Nephron (organoid): ENCODE measurements at regions not wholly inside any gene's neighbourhood (a gene's known extent, or its start where the extent isn't known, plus 50 kb on each side); places are given as distances from the start of the nearest gene placed in this dataset.

Experiments
- H3K27ac Mint-ChIP-seq, 3 experiments: 2 replicates each; pipeline ENCODE4 v1.8.0; 2020; ENCODE audit warnings: mixed read lengths in 3 of 3, mild to moderate bottlenecking in 2 of 3, moderate library complexity in 1 of 3
- H3K27me3 Mint-ChIP-seq: 2 replicates; pipeline ENCODE4 v1.8.0; 2021; ENCODE audit warnings: low read depth, mild to moderate bottlenecking, moderate library complexity, mixed read lengths
- H3K36me3 Mint-ChIP-seq: 2 replicates; pipeline ENCODE4 v1.8.0; 2020; ENCODE audit warnings: low read depth, mixed read lengths
- H3K4me1 Mint-ChIP-seq: 2 replicates; pipeline ENCODE4 v1.8.0; 2020; ENCODE audit warnings: mixed read lengths
- H3K4me3 Mint-ChIP-seq, 3 experiments: 2 replicates each; pipeline ENCODE4 v1.8.0; 2020; ENCODE audit warnings: mild to moderate bottlenecking in 3 of 3, mixed read lengths in 3 of 3, moderate library complexity in 2 of 3
- H3K9me3 Mint-ChIP-seq: 2 replicates; pipeline ENCODE4 v1.8.0; 2020; ENCODE audit warnings: mixed read lengths
- TF ChIP-seq, protein P1 (sequence below), 3 experiments: fragments of 200-600 bp; sonication (generic); IDR thresholded peaks; one replicate each; pipeline ENCODE4 v1.5.0; 2021; ENCODE audit warnings: antibody characterized with exemption in 3 of 3; ENCODE audit not compliant: unreplicated experiment in 3 of 3

GRCh38 chr20:60627751-60628565 lies 624.1 kb upstream of the CDH4 start:
- no peak overlapping the region for H3K27ac Mint-ChIP-seq
- no peaks in the 10 kb centered on the region for H3K4me1 Mint-ChIP-seq
- H3K9me3 Mint-ChIP-seq = no peaks in the 10 kb centered on the region
- H3K4me3 Mint-ChIP-seq = no peak overlapping the region
- H3K36me3 Mint-ChIP-seq = no peaks in the 10 kb centered on the region
- H3K27me3 Mint-ChIP-seq = peaks cover 23% of the 10 kb centered on the region
- TF ChIP-seq, protein P1, sequence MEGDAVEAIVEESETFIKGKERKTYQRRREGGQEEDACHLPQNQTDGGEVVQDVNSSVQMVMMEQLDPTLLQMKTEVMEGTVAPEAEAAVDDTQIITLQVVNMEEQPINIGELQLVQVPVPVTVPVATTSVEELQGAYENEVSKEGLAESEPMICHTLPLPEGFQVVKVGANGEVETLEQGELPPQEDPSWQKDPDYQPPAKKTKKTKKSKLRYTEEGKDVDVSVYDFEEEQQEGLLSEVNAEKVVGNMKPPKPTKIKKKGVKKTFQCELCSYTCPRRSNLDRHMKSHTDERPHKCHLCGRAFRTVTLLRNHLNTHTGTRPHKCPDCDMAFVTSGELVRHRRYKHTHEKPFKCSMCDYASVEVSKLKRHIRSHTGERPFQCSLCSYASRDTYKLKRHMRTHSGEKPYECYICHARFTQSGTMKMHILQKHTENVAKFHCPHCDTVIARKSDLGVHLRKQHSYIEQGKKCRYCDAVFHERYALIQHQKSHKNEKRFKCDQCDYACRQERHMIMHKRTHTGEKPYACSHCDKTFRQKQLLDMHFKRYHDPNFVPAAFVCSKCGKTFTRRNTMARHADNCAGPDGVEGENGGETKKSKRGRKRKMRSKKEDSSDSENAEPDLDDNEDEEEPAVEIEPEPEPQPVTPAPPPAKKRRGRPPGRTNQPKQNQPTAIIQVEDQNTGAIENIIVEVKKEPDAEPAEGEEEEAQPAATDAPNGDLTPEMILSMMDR (IDR thresholded peaks at IDR 0.05; ENCODE audit: unreplicated experiment in 3 of 3) = no peak

DNA sequence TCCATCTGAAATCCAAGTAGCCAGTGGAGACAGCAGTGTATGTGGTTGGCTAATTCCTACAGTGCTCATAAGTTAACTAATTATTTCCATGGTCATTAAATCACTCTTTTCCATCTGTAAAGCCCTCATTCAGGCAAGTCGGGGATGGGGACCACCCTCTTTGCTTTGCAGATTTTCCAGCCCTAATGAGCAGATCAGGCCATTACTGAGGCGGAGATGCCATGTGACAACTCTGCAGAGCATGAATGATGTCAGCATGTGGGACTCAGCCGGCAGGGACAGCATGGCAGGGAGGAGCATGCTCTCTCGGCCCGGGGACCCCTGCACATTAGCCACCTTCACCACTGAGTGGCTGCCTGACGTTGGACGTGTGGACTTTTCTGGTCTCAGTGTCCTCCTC lies 623.3 kb upstream of the CDH4 start:
- no peaks in the 10 kb centered on the region for H3K36me3 Mint-ChIP-seq
- peaks cover 21% of the 10 kb centered on the region for H3K27me3 Mint-ChIP-seq
- no peaks in the 10 kb centered on the region for H3K9me3 Mint-ChIP-seq

GRCh38 chr20:60629206-60629605 lies 622.9 kb upstream of the CDH4 start:
- no peaks in the 10 kb centered on the region for H3K4me1 Mint-ChIP-seq

More for the DNA sequence above, 623.3 kb upstream of the CDH4 start:
- Mint-ChIP-seq H3K4me3 (no peak overlapping the region), H3K4me1 (no peaks in the 10 kb centered on the region), H3K27ac (no peak overlapping the region)
- TF ChIP-seq, protein P1 (IDR thresholded peaks at IDR 0.05; ENCODE audit: unreplicated experiment in 3 of 3) = no peak

GRCh38 chr20:60630609-60631008 lies 621.5 kb upstream of the CDH4 start:
- H3K4me1 Mint-ChIP-seq = no peaks in the 10 kb centered on the region
- H3K36me3 Mint-ChIP-seq = no peaks in the 10 kb centered on the region
- peaks cover 20% of the 10 kb centered on the region for H3K27me3 Mint-ChIP-seq
- TF ChIP-seq, protein P1 (IDR thresholded peaks at IDR 0.05; ENCODE audit: unreplicated experiment in 3 of 3) = no peak
- no peaks in the 10 kb centered on the region for H3K9me3 Mint-ChIP-seq
- H3K4me3 Mint-ChIP-seq = no peak overlapping the region
- H3K27ac Mint-ChIP-seq = no peak overlapping the region

More at GRCh38 chr20:60629206-60629605, 622.9 kb upstream of the CDH4 start:
- H3K36me3 Mint-ChIP-seq = no peaks in the 10 kb centered on the region
- no peaks in the 10 kb centered on the region for H3K9me3 Mint-ChIP-seq
- TF ChIP-seq, protein P1 (IDR thresholded peaks at IDR 0.05; ENCODE audit: unreplicated experiment in 3 of 3) = no peak
- H3K27ac Mint-ChIP-seq = no peak overlapping the region
- H3K4me3 Mint-ChIP-seq = no peak overlapping the region
- peaks cover 20% of the 10 kb centered on the region for H3K27me3 Mint-ChIP-seq

DNA sequence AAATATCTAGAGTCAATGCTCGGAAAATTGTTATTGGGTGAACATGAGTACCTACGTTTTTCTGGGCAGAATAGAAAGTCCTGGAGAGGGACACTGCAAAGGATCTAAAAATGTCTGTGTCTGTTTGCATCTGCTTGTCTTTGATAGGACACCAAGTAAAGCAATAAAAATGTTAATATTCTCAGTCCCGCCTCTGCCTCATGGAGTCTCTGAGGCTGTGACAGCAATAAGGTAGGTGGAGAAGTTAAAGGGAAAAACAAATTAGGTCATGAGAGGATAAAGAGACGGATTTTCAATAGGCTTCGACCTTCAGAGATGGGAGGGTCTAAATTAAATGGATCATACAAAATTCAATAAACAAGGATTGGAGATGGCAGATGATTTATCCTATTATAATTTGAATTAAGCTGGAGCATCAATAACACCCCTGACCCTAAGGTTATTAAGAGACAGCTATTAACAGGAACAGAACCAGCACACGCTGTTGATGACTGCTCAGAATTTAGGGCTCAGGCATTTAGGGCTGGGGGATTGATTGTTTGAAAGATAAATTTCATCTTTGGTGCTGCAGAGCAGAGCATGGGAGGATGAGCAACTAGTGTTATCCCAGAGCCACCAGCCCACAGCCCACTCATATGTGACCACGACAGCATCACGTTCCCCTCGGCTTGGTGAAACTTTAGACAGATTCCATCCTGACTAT lies 620.3 kb upstream of the CDH4 start:
- Mint-ChIP-seq H3K4me1 (no peaks in the 10 kb centered on the region), H3K36me3 (no peaks in the 10 kb centered on the region), H3K27me3 (peaks cover 20% of the 10 kb centered on the region), H3K4me3 (no peak overlapping the region), H3K9me3 (peaks cover 4% of the 10 kb centered on the region), H3K27ac (no peak overlapping the region)
- TF ChIP-seq, protein P1 (IDR thresholded peaks at IDR 0.05; ENCODE audit: unreplicated experiment in 3 of 3) = no peak
